ENCODE measurements at regions not wholly inside any gene's neighbourhood (a gene's known extent, or its start where the extent isn't known, plus 50 kb on each side); places are given as distances from the start of the nearest gene placed in this dataset.

- DNase-seq (ENCODE audit: low read depth) = no peak
- TF ChIP-seq, protein P1, sequence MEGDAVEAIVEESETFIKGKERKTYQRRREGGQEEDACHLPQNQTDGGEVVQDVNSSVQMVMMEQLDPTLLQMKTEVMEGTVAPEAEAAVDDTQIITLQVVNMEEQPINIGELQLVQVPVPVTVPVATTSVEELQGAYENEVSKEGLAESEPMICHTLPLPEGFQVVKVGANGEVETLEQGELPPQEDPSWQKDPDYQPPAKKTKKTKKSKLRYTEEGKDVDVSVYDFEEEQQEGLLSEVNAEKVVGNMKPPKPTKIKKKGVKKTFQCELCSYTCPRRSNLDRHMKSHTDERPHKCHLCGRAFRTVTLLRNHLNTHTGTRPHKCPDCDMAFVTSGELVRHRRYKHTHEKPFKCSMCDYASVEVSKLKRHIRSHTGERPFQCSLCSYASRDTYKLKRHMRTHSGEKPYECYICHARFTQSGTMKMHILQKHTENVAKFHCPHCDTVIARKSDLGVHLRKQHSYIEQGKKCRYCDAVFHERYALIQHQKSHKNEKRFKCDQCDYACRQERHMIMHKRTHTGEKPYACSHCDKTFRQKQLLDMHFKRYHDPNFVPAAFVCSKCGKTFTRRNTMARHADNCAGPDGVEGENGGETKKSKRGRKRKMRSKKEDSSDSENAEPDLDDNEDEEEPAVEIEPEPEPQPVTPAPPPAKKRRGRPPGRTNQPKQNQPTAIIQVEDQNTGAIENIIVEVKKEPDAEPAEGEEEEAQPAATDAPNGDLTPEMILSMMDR (conservative IDR thresholded peaks at IDR 0.05; ENCODE audit: control insufficient read depth, insufficient read depth, low read depth, low read length) = no peak
- no peak overlapping the region for H3K4me3 ChIP-seq (ENCODE audit: control insufficient read depth, low read depth, low read length)
These were observed 626.5 kb upstream of the SLC8A1 start for GRCh38 chr2:41078341-41078740.

DNA sequence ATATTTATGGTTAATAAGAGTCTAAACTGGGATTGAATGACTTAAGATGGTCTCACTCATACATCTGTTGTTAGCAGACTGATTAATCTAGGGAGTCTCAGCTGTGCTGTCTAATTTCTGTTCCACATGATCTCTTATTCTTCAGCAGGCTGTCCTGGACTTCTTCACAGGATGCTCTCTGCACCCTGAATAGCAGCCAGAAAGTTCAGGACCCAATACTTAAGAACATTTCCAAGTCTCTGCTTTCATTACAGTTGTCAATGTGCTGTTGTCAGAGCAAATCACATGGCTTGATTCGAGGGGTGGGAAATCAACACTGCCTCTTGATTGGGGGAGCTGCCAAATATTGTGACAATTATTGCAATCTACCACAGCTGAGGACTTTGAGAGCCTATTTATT, 627.1 kb upstream of the SLC8A1 start:
- H3K4me3 ChIP-seq (ENCODE audit: control insufficient read depth, low read depth, low read length) = no peak overlapping the region
- TF ChIP-seq, protein P1 (conservative IDR thresholded peaks at IDR 0.05; ENCODE audit: control insufficient read depth, insufficient read depth, low read depth, low read length) = no peak
- no peak for DNase-seq (ENCODE audit: low read depth)

GRCh38 chr2:41084321-41084720, 632.4 kb upstream of the SLC8A1 start:
- no peak for DNase-seq (ENCODE audit: low read depth)
- TF ChIP-seq, protein P1 (conservative IDR thresholded peaks at IDR 0.05; ENCODE audit: control insufficient read depth, insufficient read depth, low read depth, low read length) = no peak
- no peak overlapping the region for H3K4me3 ChIP-seq (ENCODE audit: control insufficient read depth, low read depth, low read length)

DNA sequence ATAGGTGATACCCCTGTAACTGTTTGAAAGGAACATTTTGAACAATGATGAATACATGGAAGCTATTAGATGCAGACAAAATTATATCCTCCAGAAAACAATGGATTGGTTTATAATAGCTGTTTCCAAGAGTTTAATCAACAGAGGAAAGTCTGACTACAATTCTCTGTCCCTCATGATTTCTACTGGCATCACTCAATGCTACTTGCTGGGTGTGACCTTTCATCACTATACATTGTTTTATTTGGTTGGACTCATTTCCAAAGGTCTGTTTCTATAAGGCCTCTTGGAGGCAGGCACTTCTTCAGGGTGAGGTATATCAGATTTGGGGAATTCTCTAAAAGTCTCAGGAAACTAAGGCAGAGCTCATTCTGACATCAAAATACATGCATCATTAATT, 636.1 kb upstream of the SLC8A1 start:
- no peak overlapping the region for H3K4me3 ChIP-seq (ENCODE audit: control insufficient read depth, low read depth, low read length)
- TF ChIP-seq, protein P1 (conservative IDR thresholded peaks at IDR 0.05; ENCODE audit: control insufficient read depth, insufficient read depth, low read depth, low read length) = no peak
- no peak for DNase-seq (ENCODE audit: low read depth)

- no peak for DNase-seq (ENCODE audit: low read depth)
- TF ChIP-seq, protein P1 (conservative IDR thresholded peaks at IDR 0.05; ENCODE audit: control insufficient read depth, insufficient read depth, low read depth, low read length) = no peak
These were observed 649.4 kb upstream of the SLC8A1 start for GRCh38 chr2:41101281-41101680.

GRCh38 chr2:41109744-41110143, 657.9 kb upstream of the SLC8A1 start:
- TF ChIP-seq, protein P1 (conservative IDR thresholded peaks at IDR 0.05; ENCODE audit: control insufficient read depth, insufficient read depth, low read depth, low read length) = no peak
- DNase-seq (ENCODE audit: low read depth) = no peak
- no peak overlapping the region for H3K4me3 ChIP-seq (ENCODE audit: control insufficient read depth, low read depth, low read length)

More at GRCh38 chr2:41101281-41101680, 649.4 kb upstream of the SLC8A1 start:
- H3K4me3 ChIP-seq (ENCODE audit: control insufficient read depth, low read depth, low read length) = no peak overlapping the region

Data from fibroblast of mammary gland (primary cell).